NCI-H526 (cell line): ENCODE measurements at regions not wholly inside any gene's neighbourhood (a gene's known extent, or its start where the extent isn't known, plus 50 kb on each side); places are given as distances from the start of the nearest gene placed in this dataset.
A peak's percentile ranks its signal among the peaks of the same experiment; 100 is the strongest.
"Not testable (repeated sequence)": the region's sequence is repeated elsewhere in the genome, so short reads cannot be mapped to it uniquely, and the experiment has no call there.

Experiments used
- DNase-seq, 2 experiments: peaks; one replicate each; lab custom pipeline; 2025; lab: John Stamatoyannopoulos, UW

DNA sequence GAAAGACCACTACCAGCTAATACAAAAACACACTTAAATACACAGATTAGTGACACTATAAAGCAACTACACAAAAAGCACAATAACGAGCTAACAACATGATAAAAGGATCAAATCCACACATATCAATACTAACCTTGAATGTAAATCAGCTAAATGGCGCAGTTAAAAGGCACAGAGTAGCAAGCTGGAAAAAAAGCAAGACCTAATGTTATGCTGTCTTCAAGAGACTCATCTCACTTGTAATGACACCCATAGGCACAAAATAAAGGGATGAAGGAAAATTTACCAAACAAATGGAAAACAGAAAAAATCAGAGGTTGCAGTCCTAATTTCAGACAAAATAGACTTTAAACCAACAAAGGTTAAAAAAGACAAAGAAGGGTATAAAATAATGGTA lies 86.3 kb downstream of the NUS1 start:
- DNase-seq: no peak

DNA sequence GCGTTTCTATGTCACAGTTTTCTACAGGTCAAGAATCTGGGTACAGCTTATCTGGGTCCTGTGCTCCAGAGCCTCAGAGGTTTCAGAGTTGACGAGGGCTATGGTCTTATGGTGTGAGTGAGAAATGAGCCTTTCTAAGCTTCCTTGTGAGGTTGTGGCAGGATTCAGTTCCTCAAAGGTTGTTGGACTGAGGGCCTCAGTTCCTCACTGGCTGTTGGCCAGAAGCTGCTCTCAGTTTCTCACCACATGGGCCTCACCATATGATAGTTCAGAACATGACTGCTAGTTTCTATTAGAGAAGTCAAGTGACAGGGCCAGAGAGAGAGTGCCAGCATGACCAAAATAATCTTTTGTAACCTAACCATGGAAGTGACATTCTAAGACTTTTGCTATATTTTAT lies 96.1 kb downstream of the NUS1 start:
- no peak for DNase-seq

GRCh38 chr6:117776441-117776840 lies 101.2 kb downstream of the NUS1 start:
- DNase-seq: peak in 1 of 2 experiments; percentile 13

DNA sequence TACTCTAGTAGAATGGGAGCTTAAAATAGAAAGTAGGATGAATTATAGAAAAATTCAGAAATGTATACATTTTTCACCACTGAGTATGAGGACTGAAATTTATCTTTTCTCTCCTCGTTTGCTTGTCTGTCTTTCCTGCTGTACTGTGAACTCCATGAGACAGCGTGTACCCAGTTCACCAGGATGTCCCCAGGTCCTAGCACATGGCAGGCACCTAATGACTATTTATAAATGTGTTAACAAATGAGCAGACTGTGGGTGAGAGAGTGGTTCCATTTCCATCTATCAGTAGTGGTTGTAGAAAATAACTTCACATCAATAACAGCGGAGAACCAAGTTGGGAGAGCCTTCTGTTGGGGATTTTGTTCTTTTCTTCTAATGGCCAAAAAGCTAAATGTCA lies 106.3 kb downstream of the NUS1 start:
- no peak for DNase-seq

- DNase-seq: no peak
These were observed 108.0 kb downstream of the NUS1 start for GRCh38 chr6:117783279-117783678.

GRCh38 chr6:117791012-117791411 lies 115.7 kb downstream of the NUS1 start:
- no peak for DNase-seq

DNA sequence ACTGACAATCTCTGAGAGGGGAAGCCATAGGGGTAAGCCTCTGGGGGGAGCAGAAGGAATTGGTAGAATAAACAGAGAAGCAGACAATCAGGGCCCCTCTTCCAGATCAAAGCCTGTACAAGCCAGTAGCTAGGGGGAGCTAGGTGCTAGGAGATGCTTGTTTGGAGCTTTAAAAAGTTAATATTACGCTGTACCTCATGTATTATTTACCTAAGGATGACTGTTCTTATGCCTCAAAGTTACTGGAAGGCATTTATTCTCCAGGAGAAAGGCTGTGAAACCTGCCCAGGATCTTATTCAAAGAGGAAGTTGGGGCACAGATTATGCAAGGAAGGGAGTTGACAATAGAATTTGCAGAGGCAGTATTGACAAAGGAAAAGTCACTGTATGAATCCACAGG lies 111.8 kb upstream of the SLC35F1 start:
- DNase-seq: peak in 1 of 2 experiments; percentile 41

DNA sequence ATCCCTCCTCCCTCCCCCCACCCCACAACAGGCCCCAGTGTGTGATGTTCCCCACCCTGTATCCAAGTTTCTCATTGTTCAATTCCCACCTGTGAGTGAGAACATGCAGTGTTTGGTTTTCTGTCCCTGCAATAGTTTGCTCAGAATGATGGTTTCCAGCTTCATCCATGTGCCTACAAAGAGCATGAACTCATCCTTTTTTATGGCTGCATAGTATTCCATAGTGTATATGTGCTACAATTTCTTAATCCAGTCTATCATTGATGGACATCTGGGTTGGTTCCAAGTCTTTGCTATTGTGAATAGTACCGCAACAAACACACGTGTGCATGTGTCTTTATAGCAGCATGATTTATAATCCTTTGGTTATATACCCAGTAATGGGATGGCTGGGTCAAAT lies 108.2 kb upstream of the SLC35F1 start:
- DNase-seq: not testable (repeated sequence)

- no peak for DNase-seq
These were observed 96.8 kb upstream of the SLC35F1 start for GRCh38 chr6:117810269-117810668.

DNA sequence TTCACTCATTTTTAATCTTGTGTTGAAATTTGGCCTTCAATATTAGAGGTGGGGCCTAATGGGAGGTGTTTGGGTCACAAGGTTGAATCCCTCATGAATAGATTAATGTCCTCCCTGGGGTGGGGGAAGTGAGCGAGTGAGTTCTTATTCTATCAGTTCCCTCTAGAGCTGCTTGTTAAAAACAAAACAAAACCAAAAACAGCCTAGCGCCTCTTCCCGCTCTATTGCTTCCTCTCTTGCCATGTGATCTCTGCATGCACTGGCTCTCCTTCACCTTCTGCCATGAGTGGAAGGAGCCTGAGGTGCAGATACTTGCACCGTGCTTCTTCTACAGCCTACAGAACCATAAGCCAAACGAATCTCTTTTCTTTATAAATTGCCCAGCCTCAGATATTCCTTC lies 89.6 kb upstream of the SLC35F1 start:
- DNase-seq: no peak

- no peak for DNase-seq
These were observed 89.1 kb upstream of the SLC35F1 start for GRCh38 chr6:117817992-117818391.

DNA sequence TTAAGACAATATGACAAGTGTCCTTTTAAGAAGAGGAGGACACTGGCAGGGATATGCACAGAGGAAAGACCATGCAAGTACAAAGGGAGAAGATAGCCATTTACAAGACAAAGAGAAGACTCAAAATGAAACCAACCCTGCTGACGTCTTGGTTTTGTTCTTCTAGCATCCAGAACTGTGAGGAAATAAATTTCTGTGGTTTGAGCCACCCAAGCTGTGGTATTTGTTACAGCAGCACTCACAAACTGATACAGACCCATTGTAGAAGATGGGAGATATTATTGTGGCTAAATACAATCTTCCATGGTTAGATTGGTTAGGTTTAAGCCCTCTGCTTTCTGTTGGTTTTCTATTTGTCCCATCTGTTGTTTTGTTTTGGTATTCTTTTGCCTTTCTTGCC lies 88.6 kb upstream of the SLC35F1 start:
- DNase-seq: no peak

DNA sequence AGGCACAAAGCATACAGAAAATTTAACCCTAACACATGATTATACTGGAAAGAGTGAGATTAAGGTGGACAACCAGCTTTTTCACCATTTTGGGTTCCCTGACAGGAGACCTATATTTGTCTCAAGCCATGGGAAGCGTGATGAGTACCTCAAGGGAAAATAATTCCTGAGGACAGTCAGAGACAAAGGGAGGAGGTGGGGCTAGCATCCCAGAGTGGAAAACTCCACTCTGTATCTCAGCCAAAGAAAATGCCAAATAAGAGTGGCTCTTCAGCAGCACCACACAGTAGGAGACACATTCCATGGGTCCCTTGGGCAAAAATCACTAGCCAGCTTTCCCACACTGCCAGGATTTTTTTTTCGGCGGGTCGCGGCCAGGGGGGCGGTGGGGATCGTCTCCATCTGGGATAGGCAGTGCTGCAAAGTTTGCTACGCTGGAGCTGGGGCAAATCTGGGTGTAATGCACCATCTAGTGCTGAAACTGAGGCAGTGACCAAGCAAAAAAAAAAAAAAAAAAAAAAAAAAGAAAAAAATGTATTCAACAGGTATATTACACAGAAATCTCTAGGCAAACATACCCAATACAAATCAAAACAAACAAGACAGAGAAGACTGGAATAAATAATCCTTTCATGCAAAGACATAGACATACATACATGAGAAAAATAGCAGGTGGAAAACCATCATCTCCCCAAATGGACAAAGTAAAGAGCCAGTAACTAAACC lies 77.3 kb upstream of the SLC35F1 start:
- peak; percentile 42 to 77 for DNase-seq

- no peak for DNase-seq
These were observed 69.8 kb upstream of the SLC35F1 start for GRCh38 chr6:117837261-117837660.

- peak; percentile 72 to 82 for DNase-seq
These were observed 66.5 kb upstream of the SLC35F1 start for GRCh38 chr6:117840541-117840983.

DNA sequence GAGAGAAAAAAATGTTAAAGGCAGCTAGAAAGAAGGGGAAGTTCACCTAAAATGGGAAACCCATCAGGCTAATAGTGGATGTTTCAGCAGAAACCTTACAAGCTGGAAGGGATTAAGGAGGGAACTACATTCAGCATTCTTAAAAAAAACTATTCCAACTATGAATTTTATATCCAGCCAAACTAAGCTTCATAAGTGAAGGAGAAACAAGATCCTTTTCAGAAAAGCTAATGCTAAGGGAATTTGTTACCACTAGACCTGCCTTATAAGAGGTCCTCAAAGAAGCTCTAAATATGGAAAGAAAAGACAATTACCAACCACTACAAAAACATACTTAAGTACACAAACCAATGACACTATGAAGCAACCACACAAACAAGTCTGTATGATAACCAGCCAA lies 59.2 kb upstream of the SLC35F1 start:
- DNase-seq: no peak

DNA sequence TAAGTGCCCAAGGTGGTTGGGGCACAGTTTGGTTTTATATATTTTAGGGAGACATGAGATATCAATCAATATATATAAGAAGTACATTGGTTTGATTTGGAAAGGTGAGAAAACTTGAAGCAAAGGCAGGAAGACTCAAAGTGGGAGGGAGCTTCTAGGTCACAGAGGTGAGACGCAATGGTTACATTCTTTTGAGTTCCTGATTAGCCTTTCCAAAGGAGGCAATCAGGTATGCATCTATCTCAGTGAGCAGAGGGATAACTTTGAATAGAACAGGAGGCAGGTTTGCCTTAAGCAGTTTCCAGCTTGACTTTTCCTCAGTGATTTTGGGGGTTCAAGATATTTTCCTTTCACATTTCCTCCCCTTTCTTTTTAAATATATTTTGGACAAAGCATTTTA lies 58.0 kb upstream of the SLC35F1 start:
- DNase-seq: no peak
